ENCODE measurements at regions not wholly inside any gene's neighbourhood (a gene's known extent, or its start where the extent isn't known, plus 50 kb on each side); places are given as distances from the start of the nearest gene placed in this dataset.

DNA sequence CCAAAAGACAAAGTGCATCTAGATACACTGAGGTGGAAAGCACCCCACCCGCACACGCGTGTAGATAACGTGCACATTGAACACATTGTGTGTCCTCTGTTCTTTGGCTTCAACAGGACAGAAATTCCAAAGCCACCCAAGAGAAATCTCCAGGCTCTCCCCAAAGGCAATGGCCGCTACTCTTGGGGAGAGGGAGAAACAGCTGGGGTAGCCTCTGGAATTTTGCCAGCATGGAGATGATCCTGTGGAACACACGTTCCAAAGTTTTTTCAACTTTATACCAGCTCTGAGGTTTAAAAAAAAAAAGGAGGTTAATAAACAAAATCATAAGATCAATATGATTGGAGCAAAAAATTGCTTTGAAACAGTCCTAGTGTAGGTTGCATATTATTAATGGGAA, 63.0 kb upstream of the CD82 start:
- no peak overlapping the region for H2AFZ ChIP-seq (ENCODE audit: control insufficient read depth, low read length)
- no peaks in the 10 kb centered on the region for H4K20me1 ChIP-seq (ENCODE audit: control insufficient read depth, extremely low read depth, insufficient read depth, low read length)
- H3K4me3 ChIP-seq (ENCODE audit: control insufficient read depth in 2 of 3, extremely low read depth in 1 of 3, insufficient read depth in 2 of 3, low read depth in 1 of 3, low read length in 3 of 3): no peak overlapping the region
- H3K9ac ChIP-seq (ENCODE audit: control insufficient read depth, extremely low read depth, insufficient read depth, low read length): no peak overlapping the region
- no peaks in the 10 kb centered on the region for H3K9me1 ChIP-seq (ENCODE audit: control insufficient read depth, extremely low read depth, insufficient read depth, low read length)
- H3K4me2 ChIP-seq (ENCODE audit: control insufficient read depth, extremely low read depth, insufficient read depth, low read depth, low read length): no peak overlapping the region
- no peaks in the 10 kb centered on the region for H3K4me1 ChIP-seq (ENCODE audit: control insufficient read depth, extremely low read depth, insufficient read depth, low read length)
- DNase-seq (ENCODE audit: low read depth, low spot score) (no peak), FAIRE-seq (no peak)
- H3K27ac ChIP-seq (ENCODE audit: control insufficient read depth, insufficient read depth, low read length): no peak overlapping the region
- TF ChIP-seq EZH2 (IDR thresholded peaks at IDR 0.05; ENCODE audit: low read length): no peak
- TF ChIP-seq, protein P1, sequence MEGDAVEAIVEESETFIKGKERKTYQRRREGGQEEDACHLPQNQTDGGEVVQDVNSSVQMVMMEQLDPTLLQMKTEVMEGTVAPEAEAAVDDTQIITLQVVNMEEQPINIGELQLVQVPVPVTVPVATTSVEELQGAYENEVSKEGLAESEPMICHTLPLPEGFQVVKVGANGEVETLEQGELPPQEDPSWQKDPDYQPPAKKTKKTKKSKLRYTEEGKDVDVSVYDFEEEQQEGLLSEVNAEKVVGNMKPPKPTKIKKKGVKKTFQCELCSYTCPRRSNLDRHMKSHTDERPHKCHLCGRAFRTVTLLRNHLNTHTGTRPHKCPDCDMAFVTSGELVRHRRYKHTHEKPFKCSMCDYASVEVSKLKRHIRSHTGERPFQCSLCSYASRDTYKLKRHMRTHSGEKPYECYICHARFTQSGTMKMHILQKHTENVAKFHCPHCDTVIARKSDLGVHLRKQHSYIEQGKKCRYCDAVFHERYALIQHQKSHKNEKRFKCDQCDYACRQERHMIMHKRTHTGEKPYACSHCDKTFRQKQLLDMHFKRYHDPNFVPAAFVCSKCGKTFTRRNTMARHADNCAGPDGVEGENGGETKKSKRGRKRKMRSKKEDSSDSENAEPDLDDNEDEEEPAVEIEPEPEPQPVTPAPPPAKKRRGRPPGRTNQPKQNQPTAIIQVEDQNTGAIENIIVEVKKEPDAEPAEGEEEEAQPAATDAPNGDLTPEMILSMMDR (optimal IDR thresholded peaks at IDR 0.05 in 1 of 3, IDR thresholded peaks at IDR 0.05 in 1 of 3, conservative IDR thresholded peaks at IDR 0.05 in 1 of 3; ENCODE audit: extremely low read depth in 1 of 3, insufficient read depth in 2 of 3, low read length in 3 of 3): no peak
- no peaks in the 10 kb centered on the region for H3K9me3 ChIP-seq (ENCODE audit: control insufficient read depth, low read depth, low read length)
- no peaks in the 10 kb centered on the region for H3K79me2 ChIP-seq (ENCODE audit: control insufficient read depth, insufficient read depth, low read length)
- dilution Hi-C loops (cut with MboI; ENCODE audit: extremely low pct_ligation_motif_present, low sequenced_read_pairs): no loop called here
- H3K27me3 ChIP-seq (ENCODE audit: control insufficient read depth, extremely low read depth, insufficient read depth, low read length): peaks cover 18% of the 10 kb centered on the region
- H3K36me3 ChIP-seq (ENCODE audit: control insufficient read depth in 2 of 2, extremely low read depth in 1 of 2, insufficient read depth in 2 of 2, low read length in 2 of 2): no peaks in the 10 kb centered on the region

DNA sequence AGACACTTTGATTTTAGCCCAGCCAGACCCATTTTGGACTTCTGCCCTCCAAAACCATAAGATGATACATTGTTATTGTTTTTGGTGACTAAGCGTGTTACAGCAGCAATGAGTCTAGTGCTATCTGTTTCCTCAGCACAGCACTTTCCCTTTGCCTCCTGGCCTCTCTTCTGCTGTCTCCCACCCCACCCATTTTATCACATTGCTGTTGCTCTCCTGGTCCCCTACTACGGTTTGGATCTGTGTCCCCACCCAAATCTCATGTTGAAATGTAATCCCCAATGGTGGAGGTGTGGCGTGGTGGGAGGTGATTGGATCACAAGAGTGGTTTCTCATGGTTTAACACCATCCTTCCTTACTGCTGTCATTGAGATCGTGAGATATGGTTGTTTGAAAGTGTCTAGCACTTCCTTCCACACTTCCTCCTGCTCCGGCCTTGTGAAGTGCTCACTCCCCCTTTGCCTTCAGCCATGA, 59.8 kb upstream of the CD82 start:
- no peak overlapping the region for H3K9ac ChIP-seq (ENCODE audit: control insufficient read depth, extremely low read depth, insufficient read depth, low read length)
- dilution Hi-C loops (cut with MboI; ENCODE audit: extremely low pct_ligation_motif_present, low sequenced_read_pairs): no loop called here
- H3K4me2 ChIP-seq (ENCODE audit: control insufficient read depth, extremely low read depth, insufficient read depth, low read depth, low read length): no peak overlapping the region
- no peak for TF ChIP-seq EZH2 (IDR thresholded peaks at IDR 0.05; ENCODE audit: low read length)
- TF ChIP-seq, protein P1 (optimal IDR thresholded peaks at IDR 0.05 in 1 of 3, IDR thresholded peaks at IDR 0.05 in 1 of 3, conservative IDR thresholded peaks at IDR 0.05 in 1 of 3; ENCODE audit: extremely low read depth in 1 of 3, insufficient read depth in 2 of 3, low read length in 3 of 3): no peak
- H3K4me1 ChIP-seq (ENCODE audit: control insufficient read depth, extremely low read depth, insufficient read depth, low read length): no peaks in the 10 kb centered on the region
- peaks cover 22% of the 10 kb centered on the region for H3K27me3 ChIP-seq (ENCODE audit: control insufficient read depth, extremely low read depth, insufficient read depth, low read length)
- no peak overlapping the region for H2AFZ ChIP-seq (ENCODE audit: control insufficient read depth, low read length)
- H3K79me2 ChIP-seq (ENCODE audit: control insufficient read depth, insufficient read depth, low read length): no peaks in the 10 kb centered on the region
- no peaks in the 10 kb centered on the region for H4K20me1 ChIP-seq (ENCODE audit: control insufficient read depth, extremely low read depth, insufficient read depth, low read length)
- FAIRE-seq: no peak
- no peak overlapping the region for H3K27ac ChIP-seq (ENCODE audit: control insufficient read depth, insufficient read depth, low read length)
- no peak overlapping the region for H3K4me3 ChIP-seq (ENCODE audit: control insufficient read depth in 2 of 3, extremely low read depth in 1 of 3, insufficient read depth in 2 of 3, low read depth in 1 of 3, low read length in 3 of 3)
- H3K9me3 ChIP-seq (ENCODE audit: control insufficient read depth, low read depth, low read length): no peaks in the 10 kb centered on the region
- no peak for DNase-seq (ENCODE audit: low read depth, low spot score)
- no peaks in the 10 kb centered on the region for H3K9me1 ChIP-seq (ENCODE audit: control insufficient read depth, extremely low read depth, insufficient read depth, low read length)
- H3K36me3 ChIP-seq (ENCODE audit: control insufficient read depth in 2 of 2, extremely low read depth in 1 of 2, insufficient read depth in 2 of 2, low read length in 2 of 2): no peaks in the 10 kb centered on the region
